ENCODE measurements at regions not wholly inside any gene's neighbourhood (a gene's known extent, or its start where the extent isn't known, plus 50 kb on each side); places are given as distances from the start of the nearest gene placed in this dataset.
A peak's percentile ranks its signal among the peaks of the same experiment; 100 is the strongest.

- TF ChIP-seq CTCF (IDR thresholded peaks at IDR 0.05): peak; percentile 57
- TF ChIP-seq MAX (IDR thresholded peaks at IDR 0.05): no peak
- TF ChIP-seq POLR2A (IDR thresholded peaks at IDR 0.05; ENCODE audit: low read length): no peak
- TF ChIP-seq MYC (IDR thresholded peaks at IDR 0.05; ENCODE audit: borderline replicate concordance, low read length): no peak
- no peak for TF ChIP-seq RCOR1 (IDR thresholded peaks at IDR 0.05; ENCODE audit: low read depth, low read length)
- no peak for TF ChIP-seq CHD2 (IDR thresholded peaks at IDR 0.05; ENCODE audit: low read length, partially characterized antibody)
- no peak for TF ChIP-seq EP300 (IDR thresholded peaks at IDR 0.05)
- TF ChIP-seq NR3C1 (IDR thresholded peaks at IDR 0.05): no peak
- TF ChIP-seq RAD21 (conservative IDR thresholded peaks at IDR 0.05 in 1 of 2, IDR thresholded peaks at IDR 0.05 in 1 of 2): peak; percentile 66 to 72
These were observed 514.5 kb upstream of the FAM241A start for GRCh38 chr4:111630705-111631104.
